Omental fat pad (tissue), 3 donors: ENCODE measurements at regions not wholly inside any gene's neighbourhood (a gene's known extent, or its start where the extent isn't known, plus 50 kb on each side); places are given as distances from the start of the nearest gene placed in this dataset.

Experiments
- ATAC-seq: fragments of 150-250 bp; one replicate; pipeline ENCODE4 v1.9.1; 2016; ENCODE audit warnings: mild to moderate bottlenecking, moderate library complexity; ENCODE audit not compliant: low FRiP score
- DNase-seq: peaks from one replicate; pipeline ENCODE4 v3.0.0-alpha.2; 2019; ENCODE audit warnings: low spot score
- TF ChIP-seq, protein P1 (sequence below), 3 donors: fragments of 450-650 bp; IDR thresholded peaks; one replicate each; pipeline ENCODE4 v1.5.1; 2016 to 2017; ENCODE audit warnings: antibody characterized with exemption in 3 of 3, mild to moderate bottlenecking in 3 of 3, moderate library complexity in 2 of 3

DNA sequence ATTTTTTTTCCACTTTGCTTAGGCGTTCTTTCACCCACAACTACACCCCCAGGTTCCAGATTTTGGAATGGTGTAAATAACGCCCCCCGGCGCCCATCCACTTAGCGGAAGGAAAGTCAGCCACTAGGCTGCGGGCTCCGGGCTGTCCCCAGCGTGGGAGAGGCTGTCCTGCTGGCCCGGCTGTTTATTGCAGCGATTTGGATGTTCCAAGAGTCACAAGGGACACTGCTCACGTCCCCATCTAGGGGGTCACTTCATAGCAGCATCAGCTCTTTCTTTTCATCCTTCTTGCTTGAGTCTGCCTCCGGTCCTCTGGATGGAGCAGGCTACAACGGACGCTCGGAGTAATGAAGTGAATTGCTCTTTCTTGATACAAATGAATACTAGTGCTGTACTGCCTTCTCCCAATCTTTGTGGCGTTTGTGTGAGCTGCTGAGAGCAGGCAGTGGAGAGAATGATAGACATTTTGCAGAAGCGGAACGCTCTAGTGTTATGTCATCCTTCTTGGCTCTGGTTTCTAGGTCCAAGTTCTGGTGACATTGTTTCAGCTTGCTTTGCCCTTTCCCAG lies 50.7 kb upstream of the PAIP2B start:
- DNase-seq = no peak
- no peak for ATAC-seq

DNA sequence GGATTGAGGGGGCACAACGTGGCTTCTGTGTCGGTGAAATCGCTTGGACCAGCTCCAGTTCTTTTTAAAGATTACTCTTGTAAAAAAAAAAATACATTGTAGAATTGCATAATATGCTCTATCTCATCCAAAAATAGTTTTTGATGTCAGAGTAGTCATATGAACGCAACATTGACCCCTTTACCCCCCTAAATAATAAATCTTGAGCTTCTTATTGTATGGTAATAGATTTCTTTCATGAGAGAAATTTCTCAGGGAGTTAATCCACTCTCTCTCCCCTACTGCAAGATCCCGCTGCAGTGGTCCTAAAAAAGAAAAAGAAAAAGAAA lies 50.2 kb upstream of the PAIP2B start:
- TF ChIP-seq, protein P1, sequence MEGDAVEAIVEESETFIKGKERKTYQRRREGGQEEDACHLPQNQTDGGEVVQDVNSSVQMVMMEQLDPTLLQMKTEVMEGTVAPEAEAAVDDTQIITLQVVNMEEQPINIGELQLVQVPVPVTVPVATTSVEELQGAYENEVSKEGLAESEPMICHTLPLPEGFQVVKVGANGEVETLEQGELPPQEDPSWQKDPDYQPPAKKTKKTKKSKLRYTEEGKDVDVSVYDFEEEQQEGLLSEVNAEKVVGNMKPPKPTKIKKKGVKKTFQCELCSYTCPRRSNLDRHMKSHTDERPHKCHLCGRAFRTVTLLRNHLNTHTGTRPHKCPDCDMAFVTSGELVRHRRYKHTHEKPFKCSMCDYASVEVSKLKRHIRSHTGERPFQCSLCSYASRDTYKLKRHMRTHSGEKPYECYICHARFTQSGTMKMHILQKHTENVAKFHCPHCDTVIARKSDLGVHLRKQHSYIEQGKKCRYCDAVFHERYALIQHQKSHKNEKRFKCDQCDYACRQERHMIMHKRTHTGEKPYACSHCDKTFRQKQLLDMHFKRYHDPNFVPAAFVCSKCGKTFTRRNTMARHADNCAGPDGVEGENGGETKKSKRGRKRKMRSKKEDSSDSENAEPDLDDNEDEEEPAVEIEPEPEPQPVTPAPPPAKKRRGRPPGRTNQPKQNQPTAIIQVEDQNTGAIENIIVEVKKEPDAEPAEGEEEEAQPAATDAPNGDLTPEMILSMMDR (IDR thresholded peaks at IDR 0.05) = no peak
- ATAC-seq (no peak), DNase-seq (no peak)

More for the DNA sequence above, 50.7 kb upstream of the PAIP2B start:
- TF ChIP-seq, protein P1 (IDR thresholded peaks at IDR 0.05) = no peak

DNA sequence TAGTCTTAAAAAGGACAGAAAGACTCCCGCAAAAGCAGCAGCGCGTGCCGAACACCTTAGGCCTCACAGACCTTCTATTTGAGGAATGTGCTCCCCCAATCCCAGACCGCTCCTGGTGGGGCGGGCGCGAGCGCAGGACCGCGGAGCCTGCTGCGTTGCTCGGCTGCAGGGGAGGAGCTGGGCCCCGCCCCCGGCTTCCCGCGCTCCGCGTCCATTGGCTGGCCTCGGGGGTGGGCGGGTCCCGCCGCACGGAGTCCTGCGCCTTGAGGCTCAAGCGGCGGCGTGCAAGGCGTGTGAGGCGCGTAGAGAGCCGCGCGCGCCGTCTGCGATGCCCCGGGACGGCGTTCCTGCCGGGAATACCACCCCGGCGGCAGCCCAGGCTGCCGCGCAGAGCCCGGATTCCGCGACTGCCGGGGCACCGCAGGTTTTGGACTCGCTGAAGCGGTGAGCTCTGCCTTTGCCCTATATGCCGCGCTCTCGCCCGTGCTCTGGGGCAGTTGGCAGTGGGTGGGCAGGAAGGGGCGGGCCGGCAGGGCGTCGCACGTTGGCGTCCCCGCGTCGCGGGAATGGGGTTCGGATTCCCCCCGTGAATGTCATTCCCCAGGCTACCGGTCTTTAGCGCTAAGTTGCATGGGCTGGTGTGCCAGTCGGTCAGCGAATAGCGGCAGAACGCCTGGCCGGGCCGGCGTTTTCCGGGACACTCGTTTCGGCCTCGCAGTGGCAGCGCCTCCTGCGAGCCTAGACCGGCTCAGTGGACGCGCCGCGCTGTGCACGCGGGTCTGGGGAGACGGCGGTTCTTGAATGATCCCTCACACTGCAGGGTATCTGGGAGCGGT lies 49.6 kb upstream of the PAIP2B start:
- TF ChIP-seq, protein P1 (IDR thresholded peaks at IDR 0.05) = no peak
- DNase-seq = peak; percentile 50
- ATAC-seq = peak; percentile 100
